Liver (tissue), 7 donors: ENCODE measurements at regions not wholly inside any gene's neighbourhood (a gene's known extent, or its start where the extent isn't known, plus 50 kb on each side); places are given as distances from the start of the nearest gene placed in this dataset.

Experiments
- DNase-seq: peaks from one replicate; pipeline ENCODE4 v3.0.0-alpha.2; 2017; ENCODE audit warnings: low spot score
- H3K27ac ChIP-seq, 2 donors: one replicate each; pipeline ENCODE4 v1.7.0; 2013; ENCODE audit warnings: inconsistent platforms in 2 of 2, low read length in 2 of 2, control low read depth in 1 of 2, low read depth in 1 of 2, mild to moderate bottlenecking in 1 of 2
- H3K27me3 ChIP-seq, 4 donors: one replicate each; pipeline versions ENCODE4 v1.6.1 to v1.7.0; 2013; ENCODE audit warnings: low read length in 3 of 4, inconsistent platforms in 1 of 4, mild to moderate bottlenecking in 1 of 4, moderate library complexity in 1 of 4; ENCODE audit not compliant: control insufficient read depth in 4 of 4, insufficient read depth in 4 of 4
- H3K36me3 ChIP-seq, 4 donors: one replicate each; pipeline versions ENCODE4 v1.6.1 to v1.7.0; 2013; ENCODE audit warnings: low read length in 3 of 4, mild to moderate bottlenecking in 3 of 4, low read depth in 1 of 4, moderate library complexity in 1 of 4; ENCODE audit not compliant: control insufficient read depth in 4 of 4, insufficient read depth in 3 of 4
- H3K4me1 ChIP-seq, 4 donors: one replicate each; pipeline versions ENCODE4 v1.6.1 to v1.7.0; 2013; ENCODE audit warnings: low read length in 3 of 4, mild to moderate bottlenecking in 3 of 4, moderate library complexity in 1 of 4; ENCODE audit not compliant: control insufficient read depth in 4 of 4, insufficient read depth in 4 of 4
- H3K4me3 ChIP-seq, 3 donors: one replicate each; pipeline versions ENCODE4 v1.6.1 to v1.7.0; 2013; ENCODE audit warnings: low read length in 3 of 3, control low read depth in 1 of 3, low read depth in 1 of 3, mild to moderate bottlenecking in 1 of 3
- H3K9ac ChIP-seq, 2 donors: one replicate each; pipeline ENCODE4 v1.7.0; 2013; ENCODE audit warnings: low read length in 2 of 2, mild to moderate bottlenecking in 2 of 2, moderate library complexity in 2 of 2, control low read depth in 1 of 2, low read depth in 1 of 2
- H3K9me3 ChIP-seq, 4 donors: one replicate each; pipeline versions ENCODE4 v1.6.1 to v1.7.0; 2013; ENCODE audit warnings: low read length in 3 of 4; ENCODE audit not compliant: control insufficient read depth in 4 of 4
- EGR1 ChIP-seq, 2 donors: IDR thresholded peaks; 2 replicates each; pipeline ENCODE4 v1.6.1; 2016 to 2018; ENCODE audit warnings: antibody characterized with exemption in 2 of 2, low read depth in 2 of 2
- FOXA1 ChIP-seq: IDR thresholded peaks from 2 replicates; pipeline ENCODE4 v1.6.1; 2016; ENCODE audit warnings: antibody characterized with exemption
- HNF4A ChIP-seq, 2 donors: conservative IDR thresholded peaks; 2 replicates each; pipeline ENCODE4 v1.6.1; 2016; ENCODE audit warnings: antibody characterized with exemption in 2 of 2, mild to moderate bottlenecking in 2 of 2
- HNF4G ChIP-seq: IDR thresholded peaks from 2 replicates; pipeline ENCODE4 v1.6.1; 2016; ENCODE audit warnings: antibody characterized with exemption
- JUND ChIP-seq, 2 donors: IDR thresholded peaks; 2 replicates each; pipeline ENCODE4 v1.6.1; 2016; ENCODE audit warnings: antibody characterized with exemption in 2 of 2
- NR2F2 ChIP-seq: IDR thresholded peaks from 2 replicates; pipeline ENCODE4 v1.6.1; 2016; ENCODE audit warnings: antibody characterized with exemption
- RAD21 ChIP-seq, 2 donors: IDR thresholded peaks; 2 replicates each; pipeline ENCODE4 v1.6.1; 2016; ENCODE audit warnings: antibody characterized with exemption in 2 of 2, mild to moderate bottlenecking in 2 of 2
- RXRA ChIP-seq, 2 donors: IDR thresholded peaks; 2 replicates each; pipeline ENCODE4 v1.6.1; 2017 to 2018; ENCODE audit warnings: antibody characterized with exemption in 2 of 2, mild to moderate bottlenecking in 1 of 2
- SP1 ChIP-seq: IDR thresholded peaks from 2 replicates; pipeline ENCODE4 v1.6.1; 2018; ENCODE audit warnings: antibody characterized with exemption, mild to moderate bottlenecking
- TAF1 ChIP-seq: conservative IDR thresholded peaks from 2 replicates; pipeline ENCODE4 v1.6.1; 2016; ENCODE audit warnings: antibody characterized with exemption, mild to moderate bottlenecking
- YY1 ChIP-seq: IDR thresholded peaks from 2 replicates; pipeline ENCODE4 v1.6.1; 2016; ENCODE audit warnings: antibody characterized with exemption, mild to moderate bottlenecking
- WGBS: extraction: QIAGEN DNeasy Blood & Tissue Kit; methylation state at CpG from one replicate; pipeline ENCODE4 v1.1.7; 2013; 5-methylcytosine and 5-hydroxymethylcytosine counted together
- TF ChIP-seq, protein P1 (sequence below): IDR thresholded peaks from 2 replicates; pipeline ENCODE4 v1.6.1; 2016; ENCODE audit warnings: antibody characterized with exemption
- TF ChIP-seq, protein P2 (sequence below): IDR thresholded peaks from 2 replicates; pipeline ENCODE4 v1.6.1; 2016; ENCODE audit warnings: antibody characterized with exemption
- TF ChIP-seq, protein P3 (sequence below): IDR thresholded peaks from 2 replicates; pipeline ENCODE4 v1.6.1; 2016; ENCODE audit warnings: antibody characterized with exemption
- donor health status: healthy.
- donor health status: healthy.
- donor health status: healthy.
- donor health status: healthy.

DNA sequence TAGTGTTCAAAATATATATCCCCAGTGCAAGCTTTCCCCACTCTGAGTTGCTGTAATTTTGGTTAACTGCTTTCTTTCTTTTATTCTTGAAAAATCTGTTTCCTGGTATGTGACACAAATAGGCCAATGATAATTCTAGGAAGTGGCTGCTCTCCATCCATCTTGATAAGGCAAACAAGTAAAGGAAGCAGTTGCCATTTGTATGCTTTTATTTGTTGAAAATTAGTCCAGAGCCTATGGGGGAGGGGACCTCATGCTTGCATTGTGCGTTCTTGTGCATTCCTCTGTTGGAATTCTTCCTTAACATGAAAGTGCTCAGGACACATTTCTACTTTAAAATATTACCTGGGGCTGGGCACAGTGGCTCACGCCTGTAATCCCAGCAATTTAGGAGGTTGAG lies 111.2 kb upstream of the FSHR start:
- Histone ChIP-seq H3K9me3 (no peaks in the 10 kb centered on the region), H3K36me3 (no peaks in the 10 kb centered on the region), H3K4me1 (no peaks in the 10 kb centered on the region), H3K27me3 (peaks cover 0 to 4% (median 1%) of the 10 kb centered on the region in 4 donors), H3K9ac (no peak overlapping the region), H3K4me3 (no peak overlapping the region), H3K27ac (no peak overlapping the region)
- TF ChIP-seq RAD21 (IDR thresholded peaks at IDR 0.05) (no peak), TAF1 (no peak), JUND (IDR thresholded peaks at IDR 0.05) (no peak), NR2F2 (no peak), FOXA1 (no peak), HNF4A (conservative IDR thresholded peaks at IDR 0.05) (no peak), YY1 (no peak), EGR1 (IDR thresholded peaks at IDR 0.05; ENCODE audit: low read depth in 2 of 2) (no peak), RXRA (IDR thresholded peaks at IDR 0.05) (no peak), HNF4G (no peak)
- TF ChIP-seq, protein P1, sequence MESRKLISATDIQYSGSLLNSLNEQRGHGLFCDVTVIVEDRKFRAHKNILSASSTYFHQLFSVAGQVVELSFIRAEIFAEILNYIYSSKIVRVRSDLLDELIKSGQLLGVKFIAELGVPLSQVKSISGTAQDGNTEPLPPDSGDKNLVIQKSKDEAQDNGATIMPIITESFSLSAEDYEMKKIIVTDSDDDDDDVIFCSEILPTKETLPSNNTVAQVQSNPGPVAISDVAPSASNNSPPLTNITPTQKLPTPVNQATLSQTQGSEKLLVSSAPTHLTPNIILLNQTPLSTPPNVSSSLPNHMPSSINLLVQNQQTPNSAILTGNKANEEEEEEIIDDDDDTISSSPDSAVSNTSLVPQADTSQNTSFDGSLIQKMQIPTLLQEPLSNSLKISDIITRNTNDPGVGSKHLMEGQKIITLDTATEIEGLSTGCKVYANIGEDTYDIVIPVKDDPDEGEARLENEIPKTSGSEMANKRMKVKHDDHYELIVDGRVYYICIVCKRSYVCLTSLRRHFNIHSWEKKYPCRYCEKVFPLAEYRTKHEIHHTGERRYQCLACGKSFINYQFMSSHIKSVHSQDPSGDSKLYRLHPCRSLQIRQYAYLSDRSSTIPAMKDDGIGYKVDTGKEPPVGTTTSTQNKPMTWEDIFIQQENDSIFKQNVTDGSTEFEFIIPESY, result no peak
- TF ChIP-seq, protein P2, sequence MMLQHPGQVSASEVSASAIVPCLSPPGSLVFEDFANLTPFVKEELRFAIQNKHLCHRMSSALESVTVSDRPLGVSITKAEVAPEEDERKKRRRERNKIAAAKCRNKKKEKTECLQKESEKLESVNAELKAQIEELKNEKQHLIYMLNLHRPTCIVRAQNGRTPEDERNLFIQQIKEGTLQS, result no peak
- WGBS, result 67% methylated on average over 2 of the region's 2 CpGs
- DNase-seq, result no peak

DNA sequence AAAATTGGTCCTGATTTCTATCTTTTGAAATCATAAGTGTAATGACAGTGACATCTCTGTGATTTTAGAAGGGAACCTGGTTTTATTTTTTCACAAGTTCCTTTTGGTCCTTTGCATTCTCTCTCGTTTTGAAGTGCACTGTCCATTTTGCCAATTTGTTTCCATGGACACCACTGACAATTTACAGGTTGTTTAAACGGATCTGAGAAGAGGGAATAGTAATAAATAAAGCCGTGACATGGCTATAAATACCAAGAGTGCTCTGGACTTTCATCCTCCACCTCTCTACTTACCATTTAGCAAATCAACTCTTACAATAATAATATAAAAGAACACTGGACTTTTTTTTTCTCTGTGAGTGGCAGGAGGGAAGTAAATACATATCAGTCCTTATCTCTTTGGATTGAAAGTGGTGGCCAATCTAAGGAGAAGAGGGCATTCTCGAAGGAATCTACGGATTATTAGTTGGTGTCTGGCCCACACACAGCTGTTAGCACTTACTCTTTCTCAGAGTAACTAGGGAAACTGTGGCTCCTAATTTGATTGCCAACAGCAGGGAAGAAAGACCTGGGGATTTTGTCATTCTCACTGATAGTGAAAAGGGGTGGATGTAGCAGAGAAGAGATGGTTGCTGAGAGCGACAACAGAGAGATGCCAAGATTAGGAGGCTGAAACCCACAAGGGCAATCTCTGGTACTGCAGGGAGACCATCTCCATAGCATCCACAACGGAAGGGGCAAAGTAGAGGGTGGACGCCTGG lies 108.7 kb upstream of the FSHR start:
- H3K9ac ChIP-seq, result no peak overlapping the region
- H3K36me3 ChIP-seq, result no peaks in the 10 kb centered on the region
- 52% methylated on average over 8 of the region's 8 CpGs for WGBS
- no peaks in the 10 kb centered on the region for H3K9me3 ChIP-seq
- no peak overlapping the region for H3K4me3 ChIP-seq
- H3K27ac ChIP-seq, result no peak overlapping the region
- H3K27me3 ChIP-seq, result peaks cover 0 to 4% (median 1%) of the 10 kb centered on the region in 4 donors
- DNase-seq, result no peak
- no peaks in the 10 kb centered on the region for H3K4me1 ChIP-seq
- TF ChIP-seq YY1 (no peak), NR2F2 (no peak), FOXA1 (no peak), JUND (IDR thresholded peaks at IDR 0.05) (no peak), TAF1 (no peak), RXRA (IDR thresholded peaks at IDR 0.05) (no peak), SP1 (no peak)
- TF ChIP-seq, protein P1, result no peak
- TF ChIP-seq, protein P3, sequence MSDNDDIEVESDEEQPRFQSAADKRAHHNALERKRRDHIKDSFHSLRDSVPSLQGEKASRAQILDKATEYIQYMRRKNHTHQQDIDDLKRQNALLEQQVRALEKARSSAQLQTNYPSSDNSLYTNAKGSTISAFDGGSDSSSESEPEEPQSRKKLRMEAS, result no peak
- TF ChIP-seq, protein P2, result no peak
